Stimulated activated CD8-positive, alpha-beta memory T cell treated with anti-CD3 and anti-CD28 coated beads, Interleukin-7, amount 100 ng/mL, for 4 hours (primary cell): ENCODE measurements at regions not wholly inside any gene's neighbourhood (a gene's known extent, or its start where the extent isn't known, plus 50 kb on each side); places are given as distances from the start of the nearest gene placed in this dataset.

Experiments
- DNase-seq, 2 donors: peaks; one replicate each; pipeline ENCODE4 v3.0.0-alpha.2; 2020; ENCODE audit warnings: low read depth in 2 of 2

- DNase-seq = no peak
Observed at GRCh38 chr5:167631191-167631590, 660.3 kb upstream of the WWC1 start.

GRCh38 chr5:167633114-167633513, 658.3 kb upstream of the WWC1 start:
- no peak for DNase-seq

- no peak for DNase-seq
Observed at GRCh38 chr5:167633931-167634341, 657.5 kb upstream of the WWC1 start.

GRCh38 chr5:167634432-167634831, 657.0 kb upstream of the WWC1 start:
- no peak for DNase-seq

- DNase-seq = no peak
Observed at GRCh38 chr5:167638816-167639215, 652.6 kb upstream of the WWC1 start.

- DNase-seq = no peak
Observed at GRCh38 chr5:167639273-167639672, 652.2 kb upstream of the WWC1 start.

- no peak for DNase-seq
Observed at GRCh38 chr5:167639766-167640165, 651.7 kb upstream of the WWC1 start.

- DNase-seq = no peak
Observed at GRCh38 chr5:167642181-167642580, 649.3 kb upstream of the WWC1 start.

- no peak for DNase-seq
Observed at GRCh38 chr5:167642779-167643517, 648.5 kb upstream of the WWC1 start.

GRCh38 chr5:167643631-167644280, 647.7 kb upstream of the WWC1 start:
- DNase-seq = no peak

GRCh38 chr5:167644619-167645018, 646.8 kb upstream of the WWC1 start:
- DNase-seq = no peak

GRCh38 chr5:167649471-167649870, 642.0 kb upstream of the WWC1 start:
- DNase-seq = no peak

- no peak for DNase-seq
Observed at GRCh38 chr5:167652690-167653089, 638.8 kb upstream of the WWC1 start.

- DNase-seq = no peak
Observed at GRCh38 chr5:167653645-167654106, 637.8 kb upstream of the WWC1 start.

- no peak for DNase-seq
Observed at GRCh38 chr5:167657016-167657415, 634.4 kb upstream of the WWC1 start.

GRCh38 chr5:167658889-167659288, 632.6 kb upstream of the WWC1 start:
- DNase-seq = no peak

- DNase-seq = no peak
Observed at GRCh38 chr5:167661605-167662004, 629.8 kb upstream of the WWC1 start.

- DNase-seq = no peak
Observed at GRCh38 chr5:167664222-167664804, 627.1 kb upstream of the WWC1 start.

GRCh38 chr5:167665841-167666375, 625.5 kb upstream of the WWC1 start:
- no peak for DNase-seq

GRCh38 chr5:167671176-167671575, 620.3 kb upstream of the WWC1 start:
- no peak for DNase-seq

GRCh38 chr5:167673942-167674341, 617.5 kb upstream of the WWC1 start:
- DNase-seq = no peak

GRCh38 chr5:167678481-167678880, 613.0 kb upstream of the WWC1 start:
- no peak for DNase-seq

- DNase-seq = no peak
Observed at GRCh38 chr5:167684251-167684650, 607.2 kb upstream of the WWC1 start.
